GM19351 (cell line): ENCODE measurements at regions not wholly inside any gene's neighbourhood (a gene's known extent, or its start where the extent isn't known, plus 50 kb on each side); places are given as distances from the start of the nearest gene placed in this dataset.
A peak's percentile ranks its signal among the peaks of the same experiment; 100 is the strongest.
"Not testable (repeated sequence)": the region's sequence is repeated elsewhere in the genome, so short reads cannot be mapped to it uniquely, and the experiment has no call there.

ENCODE experiments used
- ATAC-seq: cut with Tn5 transposase; IDR thresholded peaks from one replicate; pipeline ENCODE4 v1.9.1; 2021; ENCODE audit warnings: mild to moderate bottlenecking, moderate library complexity; ENCODE audit not compliant: unreplicated experiment

DNA sequence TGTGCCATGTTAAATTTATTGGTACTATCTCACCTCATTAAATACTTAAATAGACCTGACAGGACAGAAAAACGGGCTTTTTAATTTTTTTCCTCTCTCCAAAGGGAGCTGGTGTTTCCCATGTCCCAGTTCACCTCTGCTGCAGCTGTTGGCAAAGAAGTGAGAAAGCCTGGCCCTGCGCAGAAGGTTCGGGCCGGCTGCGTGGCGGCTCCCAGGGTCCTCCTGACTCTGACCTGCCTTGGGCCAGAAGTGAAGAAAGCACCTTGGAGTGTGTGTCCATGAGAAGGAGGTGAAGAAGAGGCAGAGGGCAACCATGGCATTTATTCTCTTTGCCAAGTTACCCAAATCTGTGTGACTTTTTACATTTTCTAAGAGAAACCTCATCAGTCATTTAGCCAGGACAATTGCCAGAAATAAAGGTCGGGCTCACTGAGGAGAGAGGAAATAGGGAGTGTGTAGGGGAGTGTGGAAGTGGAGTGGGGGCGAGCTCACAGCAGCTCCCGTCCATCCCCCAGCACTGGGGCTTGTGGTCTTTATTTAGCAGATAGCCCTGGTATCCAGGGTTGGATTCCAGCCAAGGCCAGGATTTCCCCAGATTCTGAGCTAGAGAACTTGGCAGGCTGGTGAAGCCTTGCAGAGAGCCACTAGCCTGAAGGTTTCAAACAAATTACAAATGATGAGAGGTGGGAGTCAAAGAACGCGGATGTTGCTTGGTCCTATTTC is 102.4 kb upstream of the CADM1 start:
- ATAC-seq, result no peak

- no peak for ATAC-seq
Measured at GRCh38 chr11:115605871-115606497, 101.8 kb upstream of the CADM1 start.

DNA sequence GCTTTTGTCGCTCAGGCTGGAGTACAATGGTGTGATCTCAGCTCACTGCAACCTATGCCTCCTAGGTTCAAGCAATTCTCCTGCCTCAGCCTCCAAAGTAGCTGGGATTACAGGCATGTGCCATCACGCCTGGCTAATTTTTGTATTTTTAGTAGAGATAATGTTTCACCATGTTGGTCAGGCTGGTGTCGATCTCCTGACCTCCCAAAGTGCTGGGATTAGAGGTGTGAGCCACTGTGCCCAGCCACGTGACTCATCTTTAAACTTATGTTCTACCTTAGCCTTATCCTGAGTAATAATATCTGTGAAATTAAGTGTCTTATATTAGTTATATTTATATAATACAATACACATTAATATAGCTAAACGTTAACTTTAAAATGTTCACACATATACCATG is 101.2 kb upstream of the CADM1 start:
- ATAC-seq, result not testable (repeated sequence)

GRCh38 chr11:115599125-115599524 is 94.9 kb upstream of the CADM1 start:
- ATAC-seq, result no peak

DNA sequence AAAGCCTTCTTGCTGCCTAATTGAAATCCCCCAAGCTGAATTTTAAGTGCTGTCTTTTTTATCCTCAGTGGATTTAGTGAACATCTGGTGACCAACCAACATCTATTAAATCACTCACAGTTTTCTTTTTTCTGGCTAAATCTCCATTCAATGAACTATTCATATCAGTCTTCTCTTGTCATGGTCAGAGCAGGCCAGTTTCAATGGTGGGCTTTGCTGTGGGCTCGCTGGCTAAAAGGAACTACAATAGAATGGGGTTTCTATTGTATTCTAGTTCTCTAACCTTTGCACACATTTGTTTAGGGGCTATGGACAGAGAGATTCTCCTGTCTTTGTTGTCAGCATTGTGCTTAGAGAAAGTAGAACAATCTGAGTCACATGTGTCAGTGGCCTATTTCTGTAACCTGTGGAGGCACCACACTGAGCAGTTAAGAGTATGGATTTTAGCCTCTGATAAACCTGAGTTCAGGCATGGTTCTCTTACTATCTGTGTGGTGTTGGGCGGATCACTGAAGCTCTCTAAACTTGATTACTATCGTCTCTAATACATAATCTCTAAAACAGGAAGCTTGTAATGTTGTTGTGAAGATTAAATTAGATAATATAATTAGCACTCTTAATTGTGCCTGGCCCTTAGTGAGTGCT is 94.2 kb upstream of the CADM1 start:
- ATAC-seq, result no peak

DNA sequence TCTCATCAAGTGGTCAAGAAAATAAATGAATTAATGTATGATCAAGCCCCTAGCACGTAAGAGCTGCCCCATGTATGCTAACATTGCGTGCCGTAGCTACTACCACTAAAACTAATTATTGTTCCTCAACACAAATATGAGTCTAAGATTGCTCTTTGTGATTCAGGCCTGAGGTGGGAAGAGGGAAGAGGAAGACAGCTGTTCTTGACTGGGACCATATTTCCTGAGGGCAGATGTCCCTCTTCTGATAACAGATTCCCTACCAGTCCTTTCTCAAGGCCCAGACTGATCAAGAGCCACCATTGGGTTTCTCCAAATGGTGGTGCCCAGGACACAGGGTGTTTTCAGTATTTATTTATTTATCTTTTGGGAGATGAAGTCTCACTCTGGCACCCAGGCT is 87.2 kb upstream of the CADM1 start:
- ATAC-seq, result no peak

DNA sequence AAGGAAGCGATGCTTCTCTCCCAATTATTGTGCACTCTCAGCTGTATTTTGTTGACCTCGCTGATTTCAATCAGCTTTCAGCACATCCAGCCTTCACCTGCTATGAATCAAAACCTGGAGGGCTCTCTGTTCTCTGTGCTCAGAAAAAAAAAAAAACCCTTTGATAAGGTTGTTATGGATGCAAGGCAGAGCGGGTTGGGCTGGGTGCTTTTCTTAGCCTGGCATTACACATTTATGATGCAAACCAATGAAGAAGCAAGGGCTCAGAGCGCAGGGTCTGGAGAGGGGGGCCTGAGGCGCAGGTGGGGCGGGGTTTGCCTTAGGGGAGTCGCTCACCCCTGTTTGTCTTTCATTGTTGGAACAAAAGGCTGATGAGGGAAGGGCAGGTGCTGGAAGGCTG is 86.0 kb upstream of the CADM1 start:
- ATAC-seq, result no peak

GRCh38 chr11:115587718-115588342 is 83.6 kb upstream of the CADM1 start:
- no peak for ATAC-seq

DNA sequence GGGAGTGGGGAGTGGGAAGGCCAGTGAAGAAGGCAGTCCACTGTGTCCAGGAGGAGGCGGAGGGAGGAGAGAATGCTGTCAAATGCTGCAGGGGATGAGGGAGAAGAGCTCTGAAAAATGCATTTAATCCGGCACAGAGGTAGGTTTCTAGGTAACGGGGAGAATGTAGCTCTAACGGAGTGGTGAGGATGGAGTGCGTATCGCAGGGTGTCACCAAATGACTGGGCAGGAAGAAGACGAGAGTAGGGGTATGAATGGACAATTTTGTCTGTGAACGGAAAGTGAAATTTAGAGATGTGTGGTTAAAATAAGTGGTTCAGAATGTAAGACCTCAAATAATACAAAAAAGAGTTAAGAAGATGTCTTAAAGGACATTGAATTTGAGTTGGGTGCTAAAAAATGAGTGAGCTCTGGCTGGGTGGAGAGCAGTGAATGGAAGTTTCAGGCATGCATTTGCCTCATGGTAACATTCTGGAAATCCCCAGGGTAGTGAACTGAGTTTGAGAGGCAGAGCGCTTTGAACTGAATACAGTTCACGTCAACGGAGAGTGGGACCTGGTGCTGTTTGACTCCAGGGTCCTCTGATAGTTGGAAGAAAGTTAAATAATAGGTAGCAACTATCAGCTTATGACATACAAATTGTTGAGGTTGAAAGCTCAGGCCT is 81.3 kb upstream of the CADM1 start:
- ATAC-seq, result peak; percentile 94

GRCh38 chr11:115581871-115582639 is 77.8 kb upstream of the CADM1 start:
- no peak for ATAC-seq

- ATAC-seq, result no peak
Measured at GRCh38 chr11:115580927-115581680, 76.9 kb upstream of the CADM1 start.

DNA sequence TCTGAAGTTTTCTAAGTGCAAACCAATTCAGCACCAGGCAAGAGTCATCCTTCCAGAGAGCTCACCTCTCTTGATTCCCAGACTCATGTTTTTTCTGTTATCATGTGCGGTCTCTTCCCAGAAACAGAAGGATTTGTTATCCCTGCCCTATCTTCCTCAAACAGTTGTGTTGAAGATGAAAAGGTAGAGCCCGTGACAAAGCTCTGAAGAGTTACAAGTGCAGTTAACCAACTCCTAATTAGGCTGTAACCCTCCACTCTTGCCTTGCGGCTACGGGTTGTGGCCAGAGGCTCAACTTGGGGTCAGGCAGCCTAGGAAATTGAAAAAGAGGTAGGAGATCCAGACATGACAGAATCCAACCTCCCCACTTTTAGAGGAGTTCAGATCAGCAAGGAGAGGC is 76.2 kb upstream of the CADM1 start:
- ATAC-seq, result no peak

DNA sequence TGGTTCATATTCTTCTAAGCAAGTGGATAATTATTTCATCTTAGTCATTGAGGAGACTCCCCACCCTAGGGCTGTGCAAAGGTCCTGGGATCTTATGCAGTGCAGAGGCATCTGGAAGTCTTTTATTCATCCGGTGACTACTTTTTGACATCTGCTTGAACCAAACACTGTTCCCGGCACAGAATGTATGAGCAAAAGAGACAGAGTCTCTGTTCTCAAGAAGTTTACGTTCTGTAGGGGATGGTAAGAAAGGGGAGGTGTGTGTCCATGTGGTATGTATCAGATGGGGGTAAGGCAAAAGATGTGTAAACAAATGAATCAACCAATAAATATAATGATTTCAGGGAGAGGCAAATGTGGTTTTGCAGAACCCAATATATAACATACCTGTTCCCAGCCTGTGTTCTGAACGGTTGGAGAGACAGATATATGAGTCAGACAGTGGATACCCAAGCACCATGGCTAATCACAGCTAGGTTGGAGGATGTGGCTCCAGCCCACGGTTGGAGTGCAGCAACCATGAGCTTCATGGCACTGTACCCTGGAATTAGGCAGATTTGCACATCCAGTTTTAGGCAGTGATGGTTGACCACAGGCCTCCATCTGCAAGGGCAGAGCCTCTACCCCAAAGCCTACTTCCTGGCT is 75.1 kb upstream of the CADM1 start:
- ATAC-seq, result no peak

DNA sequence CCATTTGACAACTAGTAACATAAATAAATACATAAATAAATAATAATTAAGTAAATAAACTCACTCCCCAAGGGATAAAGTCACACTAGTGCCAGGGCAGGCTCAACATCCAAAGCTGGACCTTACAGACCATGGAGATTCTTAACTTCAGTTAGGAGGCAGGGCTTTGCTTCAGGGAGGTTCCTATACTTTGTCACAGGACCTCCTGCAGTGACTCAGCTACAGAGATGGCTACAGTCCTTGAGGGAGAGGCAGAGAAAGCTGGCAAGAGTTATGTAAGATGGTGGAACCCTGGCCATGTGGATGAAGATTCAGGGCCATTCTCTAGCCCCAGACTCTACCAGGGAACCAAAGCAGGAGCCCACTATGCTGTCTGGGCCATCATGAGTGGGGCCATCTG is 74.1 kb upstream of the CADM1 start:
- ATAC-seq, result no peak

- ATAC-seq, result no peak
Measured at GRCh38 chr11:115577701-115578100, 73.5 kb upstream of the CADM1 start.

GRCh38 chr11:115576606-115577380 is 72.6 kb upstream of the CADM1 start:
- ATAC-seq, result no peak

DNA sequence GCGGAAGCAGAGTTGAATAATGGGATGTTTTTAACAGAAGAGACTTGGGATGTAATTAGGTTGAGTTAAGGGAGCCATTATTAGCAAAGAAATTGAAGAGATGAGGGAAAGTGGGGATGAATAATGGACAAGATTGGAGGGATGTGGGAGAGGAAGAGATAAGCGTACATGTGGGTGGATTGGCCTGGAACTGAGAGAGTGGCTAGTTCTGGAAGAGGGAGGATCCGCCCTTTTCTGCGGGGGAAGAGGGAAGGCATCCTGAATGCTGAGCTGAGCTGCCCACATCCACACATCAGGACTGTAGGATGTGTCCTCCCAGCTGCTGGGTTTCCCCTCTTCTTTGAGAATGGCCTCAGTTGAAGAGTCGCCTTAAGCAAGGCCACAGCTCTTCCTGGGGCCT is 68.3 kb upstream of the CADM1 start:
- ATAC-seq, result no peak

DNA sequence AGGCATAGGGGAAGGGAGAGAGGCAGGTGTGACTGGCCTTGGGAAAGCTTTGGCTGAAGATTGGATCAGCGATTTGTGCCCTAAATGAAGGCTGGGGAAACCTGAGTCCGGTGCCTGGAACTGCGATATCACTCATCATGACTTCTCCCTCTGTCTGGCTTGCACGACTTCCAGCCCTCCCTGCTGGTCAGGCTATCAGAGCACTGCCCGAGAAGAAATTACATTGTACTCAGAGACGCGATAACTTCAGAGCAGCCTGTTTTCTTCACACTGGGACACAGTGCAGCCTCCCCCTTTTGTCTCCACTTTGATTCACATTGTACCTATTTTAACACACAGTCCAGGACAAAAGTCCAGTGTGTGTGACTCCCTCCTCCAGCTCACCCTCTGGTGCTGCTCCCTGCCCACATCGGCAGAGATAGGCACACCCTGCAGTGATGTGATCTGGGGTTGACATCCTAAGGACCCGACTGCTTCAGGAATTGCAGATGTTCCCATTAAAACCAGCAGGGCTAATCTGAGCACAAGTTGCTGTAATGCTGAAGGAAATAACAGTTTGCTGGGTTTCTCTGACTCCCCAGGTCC is 62.1 kb upstream of the CADM1 start:
- ATAC-seq, result no peak
